ENCODE measurements at regions not wholly inside any gene's neighbourhood (a gene's known extent, or its start where the extent isn't known, plus 50 kb on each side); places are given as distances from the start of the nearest gene placed in this dataset.

DNA sequence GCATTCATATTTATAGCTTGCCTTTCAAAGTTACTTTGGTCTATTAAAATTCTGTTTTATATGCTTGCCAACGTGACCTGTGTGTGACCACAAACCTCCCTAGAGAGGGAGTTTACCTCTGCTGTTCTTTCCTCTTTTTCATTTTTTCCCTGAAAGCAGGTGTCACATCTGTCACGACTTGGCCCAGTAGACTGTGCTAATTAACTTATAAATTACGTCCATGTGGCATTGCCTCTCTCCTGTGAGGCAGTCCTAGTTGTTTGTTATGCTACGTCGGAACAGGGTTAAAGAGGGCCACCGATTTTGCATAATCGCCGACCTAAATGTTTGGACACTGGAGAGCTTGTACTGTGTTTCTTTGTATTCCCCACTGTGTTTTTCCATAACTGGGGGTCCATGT lies 343.9 kb upstream of the FLRT2 start:
- TF ChIP-seq, protein P1, sequence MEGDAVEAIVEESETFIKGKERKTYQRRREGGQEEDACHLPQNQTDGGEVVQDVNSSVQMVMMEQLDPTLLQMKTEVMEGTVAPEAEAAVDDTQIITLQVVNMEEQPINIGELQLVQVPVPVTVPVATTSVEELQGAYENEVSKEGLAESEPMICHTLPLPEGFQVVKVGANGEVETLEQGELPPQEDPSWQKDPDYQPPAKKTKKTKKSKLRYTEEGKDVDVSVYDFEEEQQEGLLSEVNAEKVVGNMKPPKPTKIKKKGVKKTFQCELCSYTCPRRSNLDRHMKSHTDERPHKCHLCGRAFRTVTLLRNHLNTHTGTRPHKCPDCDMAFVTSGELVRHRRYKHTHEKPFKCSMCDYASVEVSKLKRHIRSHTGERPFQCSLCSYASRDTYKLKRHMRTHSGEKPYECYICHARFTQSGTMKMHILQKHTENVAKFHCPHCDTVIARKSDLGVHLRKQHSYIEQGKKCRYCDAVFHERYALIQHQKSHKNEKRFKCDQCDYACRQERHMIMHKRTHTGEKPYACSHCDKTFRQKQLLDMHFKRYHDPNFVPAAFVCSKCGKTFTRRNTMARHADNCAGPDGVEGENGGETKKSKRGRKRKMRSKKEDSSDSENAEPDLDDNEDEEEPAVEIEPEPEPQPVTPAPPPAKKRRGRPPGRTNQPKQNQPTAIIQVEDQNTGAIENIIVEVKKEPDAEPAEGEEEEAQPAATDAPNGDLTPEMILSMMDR (IDR thresholded peaks at IDR 0.05) = no peak
- TF ChIP-seq POLR2AphosphoS5 (IDR thresholded peaks at IDR 0.05) (no peak), EP300 (IDR thresholded peaks at IDR 0.05) (no peak)

All from sigmoid colon (tissue), 4 donors.